DOHH2 (cell line): ENCODE measurements at regions not wholly inside any gene's neighbourhood (a gene's known extent, or its start where the extent isn't known, plus 50 kb on each side); places are given as distances from the start of the nearest gene placed in this dataset.

Experiments
- CTCF ChIP-seq: fragments of 200-600 bp; sonication (generic); IDR thresholded peaks from one replicate; pipeline ENCODE4 v1.5.1; 2014; ENCODE audit warnings: antibody characterized with exemption, mild to moderate bottlenecking, low read depth, low read length; ENCODE audit not compliant: poor library complexity, severe bottlenecking
- EZH2phosphoT487 ChIP-seq: fragments of 200-600 bp; sonication (generic); IDR thresholded peaks from 2 replicates; pipeline ENCODE4 v1.6.1; 2017; ENCODE audit warnings: borderline replicate concordance, mild to moderate bottlenecking, antibody characterized with exemption, low read length, moderate library complexity, mixed read lengths

- TF ChIP-seq CTCF, result no peak
- TF ChIP-seq EZH2phosphoT487, result no peak
These were observed 108.9 kb upstream of the BARHL2 start for GRCh38 chr1:90826024-90826423.
